ENCODE measurements at regions not wholly inside any gene's neighbourhood (a gene's known extent, or its start where the extent isn't known, plus 50 kb on each side); places are given as distances from the start of the nearest gene placed in this dataset.

DNA sequence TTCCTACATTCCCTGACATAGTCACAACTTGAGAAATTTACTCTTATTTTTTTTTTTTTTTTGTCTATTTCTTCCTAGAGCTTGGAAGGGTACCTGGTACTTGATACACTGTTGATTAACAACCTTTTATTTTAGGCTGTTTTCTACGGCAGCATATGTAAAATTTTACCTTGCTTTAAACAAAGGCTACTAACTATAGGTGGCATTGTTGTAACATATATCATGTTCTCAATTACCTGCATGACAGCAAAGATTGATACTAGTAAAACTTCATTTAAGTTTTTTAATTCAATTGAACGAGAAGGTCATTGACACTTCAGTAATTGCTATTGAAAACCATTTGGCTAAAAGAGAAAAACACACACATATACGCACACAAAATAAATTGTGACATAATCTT lies 238.3 kb upstream of the ESRRG start:
- no peak for TF ChIP-seq POLR2A (IDR thresholded peaks at IDR 0.05)
- TF ChIP-seq, protein P1, sequence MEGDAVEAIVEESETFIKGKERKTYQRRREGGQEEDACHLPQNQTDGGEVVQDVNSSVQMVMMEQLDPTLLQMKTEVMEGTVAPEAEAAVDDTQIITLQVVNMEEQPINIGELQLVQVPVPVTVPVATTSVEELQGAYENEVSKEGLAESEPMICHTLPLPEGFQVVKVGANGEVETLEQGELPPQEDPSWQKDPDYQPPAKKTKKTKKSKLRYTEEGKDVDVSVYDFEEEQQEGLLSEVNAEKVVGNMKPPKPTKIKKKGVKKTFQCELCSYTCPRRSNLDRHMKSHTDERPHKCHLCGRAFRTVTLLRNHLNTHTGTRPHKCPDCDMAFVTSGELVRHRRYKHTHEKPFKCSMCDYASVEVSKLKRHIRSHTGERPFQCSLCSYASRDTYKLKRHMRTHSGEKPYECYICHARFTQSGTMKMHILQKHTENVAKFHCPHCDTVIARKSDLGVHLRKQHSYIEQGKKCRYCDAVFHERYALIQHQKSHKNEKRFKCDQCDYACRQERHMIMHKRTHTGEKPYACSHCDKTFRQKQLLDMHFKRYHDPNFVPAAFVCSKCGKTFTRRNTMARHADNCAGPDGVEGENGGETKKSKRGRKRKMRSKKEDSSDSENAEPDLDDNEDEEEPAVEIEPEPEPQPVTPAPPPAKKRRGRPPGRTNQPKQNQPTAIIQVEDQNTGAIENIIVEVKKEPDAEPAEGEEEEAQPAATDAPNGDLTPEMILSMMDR (IDR thresholded peaks at IDR 0.05 in 4 of 5, conservative IDR thresholded peaks at IDR 0.05 in 1 of 5) = no peak
- Histone ChIP-seq H3K9me3 (no peaks in the 10 kb centered on the region), H3K27me3 (no peaks in the 10 kb centered on the region), H3K4me3 (no peak overlapping the region), H3K4me1 (no peaks in the 10 kb centered on the region), H3K27ac (no peak overlapping the region), H3K36me3 (no peaks in the 10 kb centered on the region)
- ATAC-seq (no peak), DNase-seq (no peak)
- intact Hi-C loops (cut with DNase I; ENCODE audit: low total_unique reads) = no loop called here
- in situ Hi-C loops (cut with MboI; ENCODE audit: low sequenced_read_pairs in 4 of 4) = no loop called here

DNA sequence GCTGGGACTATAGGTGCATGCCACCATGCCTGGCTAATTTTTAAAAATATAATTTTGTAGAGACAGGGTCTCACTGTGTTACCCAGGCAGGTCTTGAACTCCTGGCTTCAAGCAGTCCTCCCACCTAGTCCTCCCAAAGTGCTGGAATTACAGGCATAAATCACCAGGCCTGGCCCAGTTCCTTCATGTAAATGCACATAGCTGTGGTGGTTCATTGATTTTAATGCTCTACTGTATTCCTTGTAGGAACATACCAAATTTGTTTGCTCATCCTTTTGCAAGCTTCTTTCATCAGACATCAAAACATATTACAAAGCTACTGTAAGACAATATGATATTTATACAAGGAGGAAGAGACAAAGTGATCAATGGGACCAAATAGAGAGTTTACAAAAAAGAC lies 237.5 kb upstream of the ESRRG start:
- intact Hi-C loops (cut with DNase I; ENCODE audit: low total_unique reads) = no loop called here
- DNase-seq = no peak
- Histone ChIP-seq H3K27me3 (no peaks in the 10 kb centered on the region), H3K27ac (no peak overlapping the region), H3K36me3 (no peaks in the 10 kb centered on the region), H3K4me3 (no peak overlapping the region), H3K4me1 (no peaks in the 10 kb centered on the region), H3K9me3 (no peaks in the 10 kb centered on the region)
- ATAC-seq = no peak
- in situ Hi-C loops (cut with MboI; ENCODE audit: low sequenced_read_pairs in 4 of 4) = no loop called here
- no peak for TF ChIP-seq POLR2A (IDR thresholded peaks at IDR 0.05)
- TF ChIP-seq, protein P1 (IDR thresholded peaks at IDR 0.05 in 4 of 5, conservative IDR thresholded peaks at IDR 0.05 in 1 of 5) = no peak

DNA sequence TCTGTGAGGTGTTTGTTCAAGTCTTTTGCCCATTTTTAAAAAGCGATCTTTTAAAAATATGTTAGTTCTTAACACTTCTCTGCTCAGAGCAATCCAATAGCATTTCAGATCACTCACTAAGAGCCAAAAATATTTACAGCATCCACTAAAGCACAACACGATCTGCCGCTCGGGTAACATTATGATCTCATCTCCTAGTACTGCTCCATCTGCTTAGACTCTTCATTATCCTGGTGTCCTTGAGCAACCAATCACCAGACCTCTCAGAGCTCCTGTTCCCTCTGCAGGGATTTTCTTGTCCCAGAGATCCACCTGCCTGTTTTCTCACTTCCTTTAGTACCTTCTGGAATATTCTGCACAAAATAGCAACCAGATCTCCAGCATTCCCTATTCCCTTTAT lies 235.3 kb upstream of the ESRRG start:
- intact Hi-C loops (cut with DNase I; ENCODE audit: low total_unique reads) = no loop called here
- H3K27me3 ChIP-seq = no peaks in the 10 kb centered on the region
- no peaks in the 10 kb centered on the region for H3K9me3 ChIP-seq
- H3K36me3 ChIP-seq = no peaks in the 10 kb centered on the region
- ATAC-seq (peak; percentile 52 to 91), DNase-seq (peak in 1 of 2 donors; percentile 18)
- H3K27ac ChIP-seq = no peak overlapping the region
- H3K4me1 ChIP-seq = no peaks in the 10 kb centered on the region
- no peak overlapping the region for H3K4me3 ChIP-seq
- TF ChIP-seq, protein P1 (IDR thresholded peaks at IDR 0.05 in 4 of 5, conservative IDR thresholded peaks at IDR 0.05 in 1 of 5) = no peak
- no peak for TF ChIP-seq POLR2A (IDR thresholded peaks at IDR 0.05)
- in situ Hi-C loops (cut with MboI; ENCODE audit: low sequenced_read_pairs in 4 of 4) = no loop called here

DNA sequence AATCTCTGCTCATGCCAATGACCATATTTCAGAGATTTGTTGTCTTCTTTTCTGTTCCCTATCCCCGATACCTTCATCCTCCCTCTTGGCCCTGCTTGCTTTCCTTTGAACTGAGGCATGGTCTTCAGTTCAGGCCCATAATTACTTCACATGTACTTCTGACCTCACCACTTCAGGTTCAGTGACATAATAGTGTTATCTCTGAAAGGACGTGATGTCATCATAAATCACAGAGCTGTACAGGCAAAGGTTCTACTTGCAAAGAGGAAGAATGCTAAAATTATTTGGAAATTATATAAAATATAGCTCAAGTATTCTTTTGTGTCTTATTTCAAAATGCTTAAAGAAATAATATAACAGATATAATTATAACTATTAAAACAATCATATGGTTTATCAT lies 230.3 kb upstream of the ESRRG start:
- no peak overlapping the region for H3K27ac ChIP-seq
- no peak for ATAC-seq
- in situ Hi-C loops (cut with MboI; ENCODE audit: low sequenced_read_pairs in 4 of 4) = no loop called here

DNA sequence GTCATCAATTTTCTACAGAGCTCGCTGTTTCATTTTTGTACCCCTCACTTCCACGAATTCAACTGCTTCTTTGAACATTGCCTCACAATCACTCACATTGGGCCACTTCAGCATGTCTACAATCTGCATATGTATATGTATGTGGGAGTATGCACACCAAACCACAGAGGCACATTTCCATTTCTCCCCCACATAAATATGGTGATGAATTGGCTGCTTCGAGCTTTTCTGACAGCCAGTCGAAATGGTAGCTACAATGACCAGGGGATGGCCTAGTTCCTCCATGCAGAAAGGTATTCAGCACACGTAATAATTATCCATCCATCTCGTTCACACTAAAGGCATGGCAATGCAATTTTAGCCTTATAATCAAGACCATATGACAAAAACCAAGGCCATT lies 229.6 kb upstream of the ESRRG start:
- Histone ChIP-seq H3K4me3 (no peak overlapping the region), H3K9me3 (no peaks in the 10 kb centered on the region), H3K4me1 (no peaks in the 10 kb centered on the region), H3K27ac (no peak overlapping the region), H3K27me3 (no peaks in the 10 kb centered on the region), H3K36me3 (no peaks in the 10 kb centered on the region)
- in situ Hi-C loops (cut with MboI; ENCODE audit: low sequenced_read_pairs in 4 of 4) = no loop called here
- DNase-seq (no peak), ATAC-seq (no peak)
- TF ChIP-seq, protein P1 (IDR thresholded peaks at IDR 0.05 in 4 of 5, conservative IDR thresholded peaks at IDR 0.05 in 1 of 5) = no peak
- no peak for TF ChIP-seq POLR2A (IDR thresholded peaks at IDR 0.05)
- intact Hi-C loops (cut with DNase I; ENCODE audit: low total_unique reads) = no loop called here

More for the DNA sequence above, 230.3 kb upstream of the ESRRG start:
- H3K36me3 ChIP-seq = no peaks in the 10 kb centered on the region
- TF ChIP-seq, protein P1 (IDR thresholded peaks at IDR 0.05 in 4 of 5, conservative IDR thresholded peaks at IDR 0.05 in 1 of 5) = no peak
- no peak for TF ChIP-seq POLR2A (IDR thresholded peaks at IDR 0.05)
- DNase-seq = no peak
- no peak overlapping the region for H3K4me3 ChIP-seq
- intact Hi-C loops (cut with DNase I; ENCODE audit: low total_unique reads) = no loop called here
- H3K27me3 ChIP-seq = no peaks in the 10 kb centered on the region
- H3K4me1 ChIP-seq = no peaks in the 10 kb centered on the region
- no peaks in the 10 kb centered on the region for H3K9me3 ChIP-seq
